ENCODE measurements at regions not wholly inside any gene's neighbourhood (a gene's known extent, or its start where the extent isn't known, plus 50 kb on each side); places are given as distances from the start of the nearest gene placed in this dataset.

DNA sequence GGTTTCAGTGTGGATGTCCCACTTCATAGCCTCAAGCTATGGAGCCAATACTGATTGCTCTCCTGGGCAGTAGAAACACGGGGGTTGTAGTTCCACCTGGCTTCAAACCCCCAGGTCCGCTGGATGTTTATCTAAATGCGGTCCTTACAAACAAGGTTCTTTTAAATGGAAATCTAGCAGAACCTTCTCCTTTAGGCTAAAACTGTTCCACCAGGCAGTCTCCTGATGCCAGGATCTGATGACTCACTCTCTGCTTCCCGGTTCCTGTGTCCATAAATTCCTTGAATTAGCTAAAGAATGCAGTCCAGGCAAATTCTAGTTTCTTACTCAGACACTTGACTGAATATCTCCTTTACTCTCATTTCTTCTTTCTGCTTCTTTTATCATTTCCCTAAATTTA is 108.4 kb upstream of the FAM3C start:
- no peak for DNase-seq
- intact Hi-C loops (cut with DNase I; ENCODE audit: low total_unique reads): no loop called here
- WGBS, 5 donors: 62 to 80% (median 72%) methylated on average over 4 of the region's 4 CpGs
- Histone ChIP-seq H3K9me3 (peaks cover 3 to 29% (median 22%) of the 10 kb centered on the region in 4 donors), H3K27ac (no peak overlapping the region), H3K4me3 (no peak overlapping the region), H3K36me3 (no peaks in the 10 kb centered on the region), H3K4me1 (no peaks in the 10 kb centered on the region), H3K27me3 (no peaks in the 10 kb centered on the region)
- TF ChIP-seq POLR2AphosphoS5 (IDR thresholded peaks at IDR 0.05) (no peak), POLR2A (IDR thresholded peaks at IDR 0.05) (no peak), EP300 (IDR thresholded peaks at IDR 0.05) (no peak)
- TF ChIP-seq, protein P1, sequence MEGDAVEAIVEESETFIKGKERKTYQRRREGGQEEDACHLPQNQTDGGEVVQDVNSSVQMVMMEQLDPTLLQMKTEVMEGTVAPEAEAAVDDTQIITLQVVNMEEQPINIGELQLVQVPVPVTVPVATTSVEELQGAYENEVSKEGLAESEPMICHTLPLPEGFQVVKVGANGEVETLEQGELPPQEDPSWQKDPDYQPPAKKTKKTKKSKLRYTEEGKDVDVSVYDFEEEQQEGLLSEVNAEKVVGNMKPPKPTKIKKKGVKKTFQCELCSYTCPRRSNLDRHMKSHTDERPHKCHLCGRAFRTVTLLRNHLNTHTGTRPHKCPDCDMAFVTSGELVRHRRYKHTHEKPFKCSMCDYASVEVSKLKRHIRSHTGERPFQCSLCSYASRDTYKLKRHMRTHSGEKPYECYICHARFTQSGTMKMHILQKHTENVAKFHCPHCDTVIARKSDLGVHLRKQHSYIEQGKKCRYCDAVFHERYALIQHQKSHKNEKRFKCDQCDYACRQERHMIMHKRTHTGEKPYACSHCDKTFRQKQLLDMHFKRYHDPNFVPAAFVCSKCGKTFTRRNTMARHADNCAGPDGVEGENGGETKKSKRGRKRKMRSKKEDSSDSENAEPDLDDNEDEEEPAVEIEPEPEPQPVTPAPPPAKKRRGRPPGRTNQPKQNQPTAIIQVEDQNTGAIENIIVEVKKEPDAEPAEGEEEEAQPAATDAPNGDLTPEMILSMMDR (IDR thresholded peaks at IDR 0.05): no peak

DNA sequence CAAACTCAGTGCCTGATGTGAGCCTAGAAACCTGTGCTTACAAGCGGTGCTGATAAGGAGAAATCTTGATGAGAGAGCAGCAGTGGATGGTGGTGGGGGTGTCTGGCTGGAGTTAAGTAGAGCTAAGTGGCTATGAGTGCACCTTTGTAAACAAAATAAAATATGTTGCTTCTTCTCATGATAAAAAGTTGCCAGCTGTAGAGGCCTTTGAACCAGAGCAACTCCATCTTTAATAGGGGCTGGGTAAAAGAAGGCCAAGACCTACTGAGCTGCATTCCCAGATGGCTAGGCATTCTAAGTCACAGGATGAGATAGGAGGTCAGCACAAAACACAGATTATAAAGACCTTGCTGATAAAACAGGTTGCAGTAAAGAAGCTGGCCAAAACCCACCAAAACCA is 107.6 kb upstream of the FAM3C start:
- DNase-seq: no peak
- no peak overlapping the region for H3K4me3 ChIP-seq
- peaks cover 3 to 28% (median 19%) of the 10 kb centered on the region in 4 donors for H3K9me3 ChIP-seq
- no peaks in the 10 kb centered on the region for H3K36me3 ChIP-seq
- intact Hi-C loops (cut with DNase I; ENCODE audit: low total_unique reads): no loop called here
- no peaks in the 10 kb centered on the region for H3K27me3 ChIP-seq
- no peak for TF ChIP-seq EP300 (IDR thresholded peaks at IDR 0.05)
- no peak for TF ChIP-seq POLR2AphosphoS5 (IDR thresholded peaks at IDR 0.05)
- TF ChIP-seq POLR2A (IDR thresholded peaks at IDR 0.05): no peak
- TF ChIP-seq, protein P1 (IDR thresholded peaks at IDR 0.05): no peak
- 83 to 96% (median 92%) methylated on average over 1 of the region's 1 CpG for WGBS, 5 donors
- no peaks in the 10 kb centered on the region for H3K4me1 ChIP-seq
- H3K27ac ChIP-seq: no peak overlapping the region

DNA sequence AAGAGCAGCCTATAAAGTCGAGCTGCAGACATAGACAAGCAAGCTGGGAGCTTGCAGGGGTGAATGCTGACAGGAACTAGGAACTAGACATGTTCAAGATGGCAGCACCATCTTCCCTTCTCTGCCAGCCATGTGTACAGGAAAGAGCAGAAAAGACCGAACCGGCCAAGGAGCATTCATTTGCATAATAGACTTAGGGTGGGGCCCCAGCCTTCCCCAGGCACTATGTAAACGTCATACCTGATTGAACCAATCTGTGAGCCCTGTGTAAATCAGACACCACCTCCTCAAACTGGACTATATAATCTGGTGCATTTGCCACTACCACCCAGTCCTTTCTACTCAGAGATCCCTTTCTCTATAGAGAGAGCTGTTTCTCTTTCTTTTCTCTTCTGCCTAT is 106.9 kb upstream of the FAM3C start:
- Histone ChIP-seq H3K9me3 (peaks cover 3 to 30% (median 19%) of the 10 kb centered on the region in 4 donors), H3K36me3 (no peaks in the 10 kb centered on the region), H3K4me1 (no peaks in the 10 kb centered on the region), H3K27ac (no peak overlapping the region), H3K27me3 (no peaks in the 10 kb centered on the region), H3K4me3 (no peak overlapping the region)
- no peak for DNase-seq
- 73 to 78% (median 76%) methylated on average over 4 of the region's 4 CpGs for WGBS, 5 donors
- intact Hi-C loops (cut with DNase I; ENCODE audit: low total_unique reads): no loop called here
- TF ChIP-seq POLR2A (IDR thresholded peaks at IDR 0.05) (no peak), EP300 (IDR thresholded peaks at IDR 0.05) (no peak), POLR2AphosphoS5 (IDR thresholded peaks at IDR 0.05) (no peak)
- TF ChIP-seq, protein P1 (IDR thresholded peaks at IDR 0.05): no peak

DNA sequence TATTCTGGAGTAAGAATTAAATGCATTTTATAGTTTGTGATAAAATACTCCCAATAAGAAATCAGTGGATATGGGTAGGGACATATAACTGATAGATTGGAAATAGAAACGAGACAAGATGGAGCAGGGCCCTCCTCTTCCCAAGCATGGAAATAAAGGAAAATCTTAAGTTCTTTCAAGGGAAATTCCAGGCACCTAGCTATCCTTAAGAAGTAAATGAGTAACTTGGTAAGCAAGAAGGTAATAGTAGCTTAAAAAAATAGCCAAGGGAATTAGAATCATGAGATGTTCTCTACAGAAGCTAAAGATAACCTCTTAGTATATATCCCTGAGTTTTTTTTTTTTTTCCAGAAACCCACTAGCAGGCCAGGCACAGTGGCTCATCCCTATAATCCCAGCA is 105.5 kb upstream of the FAM3C start:
- H3K36me3 ChIP-seq: no peaks in the 10 kb centered on the region
- H3K27ac ChIP-seq: no peak overlapping the region
- H3K9me3 ChIP-seq: peaks cover 3 to 34% (median 18%) of the 10 kb centered on the region in 4 donors
- H3K4me1 ChIP-seq: no peaks in the 10 kb centered on the region
- TF ChIP-seq, protein P1 (IDR thresholded peaks at IDR 0.05): no peak
- no peak for TF ChIP-seq EP300 (IDR thresholded peaks at IDR 0.05)
- no peak for TF ChIP-seq POLR2AphosphoS5 (IDR thresholded peaks at IDR 0.05)
- no peak for TF ChIP-seq POLR2A (IDR thresholded peaks at IDR 0.05)
- H3K4me3 ChIP-seq: no peak overlapping the region
- no peaks in the 10 kb centered on the region for H3K27me3 ChIP-seq
- WGBS, 5 donors: 85 to 95% (median 92%) methylated on average over 1 of the region's 1 CpG
- intact Hi-C loops (cut with DNase I; ENCODE audit: low total_unique reads): no loop called here
- no peak for DNase-seq

Measured in stomach (tissue), 8 donors.